Trophoblast cell (in vitro differentiated cells and primary cell): ENCODE measurements at regions not wholly inside any gene's neighbourhood (a gene's known extent, or its start where the extent isn't known, plus 50 kb on each side); places are given as distances from the start of the nearest gene placed in this dataset.

Experiments used
- DNase-seq, 2 donors: peaks; one replicate each; pipeline ENCODE4 v3.0.0-alpha.2; 2016
- H2AFZ ChIP-seq: 2 replicates; pipeline ENCODE4 v1.6.1; 2013; ENCODE audit warnings: low read length, moderate library complexity, mild to moderate bottlenecking; ENCODE audit not compliant: insufficient read depth, poor library complexity
- H2AK5ac ChIP-seq: 2 replicates; pipeline ENCODE4 v1.6.1; 2013; ENCODE audit warnings: mild to moderate bottlenecking, low read length
- H2BK120ac ChIP-seq: 2 replicates; pipeline ENCODE4 v1.6.1; 2013; ENCODE audit warnings: low read length, mild to moderate bottlenecking, moderate library complexity; ENCODE audit not compliant: insufficient read depth, poor library complexity
- H2BK12ac ChIP-seq: 2 replicates; pipeline ENCODE4 v1.6.1; 2013; ENCODE audit warnings: mild to moderate bottlenecking, low read length, moderate library complexity
- H2BK5ac ChIP-seq: 2 replicates; pipeline ENCODE4 v1.6.1; 2013; ENCODE audit warnings: low read length, low read depth, moderate library complexity, mild to moderate bottlenecking; ENCODE audit not compliant: poor library complexity
- H3K14ac ChIP-seq: 2 replicates; pipeline ENCODE4 v1.6.1; 2013; ENCODE audit warnings: mild to moderate bottlenecking, low read length
- H3K18ac ChIP-seq: 2 replicates; pipeline ENCODE4 v1.6.1; 2013; ENCODE audit warnings: mild to moderate bottlenecking, low read length
- H3K23ac ChIP-seq: 2 replicates; pipeline ENCODE4 v1.6.1; 2013; ENCODE audit warnings: low read length
- H3K27ac ChIP-seq: 2 replicates; pipeline ENCODE4 v1.5.1; 2013; ENCODE audit warnings: low read depth, mild to moderate bottlenecking, inconsistent platforms, low read length, moderate library complexity
- H3K27me3 ChIP-seq: 2 replicates; pipeline ENCODE4 v1.6.1; 2013; ENCODE audit warnings: inconsistent platforms, mild to moderate bottlenecking, low read length, moderate library complexity; ENCODE audit not compliant: insufficient read depth
- H3K36me3 ChIP-seq, 2 experiments: 1 replicate in 1 of 2; 2 replicates in 1 of 2; pipeline ENCODE4 v1.6.1; 2013; ENCODE audit warnings: low read length in 2 of 2, mild to moderate bottlenecking in 2 of 2, moderate library complexity in 1 of 2; ENCODE audit not compliant: insufficient read depth in 2 of 2, control insufficient read depth in 1 of 2
- H3K4ac ChIP-seq: 2 replicates; pipeline ENCODE4 v1.6.1; 2013; ENCODE audit warnings: low read depth, mild to moderate bottlenecking, low read length, moderate library complexity
- H3K4me1 ChIP-seq, 2 experiments: 1 replicate in 1 of 2; 2 replicates in 1 of 2; pipeline ENCODE4 v1.6.1; 2013; ENCODE audit warnings: low read length in 2 of 2, mild to moderate bottlenecking in 2 of 2, moderate library complexity in 1 of 2; ENCODE audit not compliant: insufficient read depth in 2 of 2, control insufficient read depth in 1 of 2
- H3K4me2 ChIP-seq: 2 replicates; pipeline ENCODE4 v1.6.1; 2013; ENCODE audit warnings: inconsistent platforms, mild to moderate bottlenecking, low read length, moderate library complexity
- H3K4me3 ChIP-seq: 2 replicates; pipeline ENCODE4 v1.5.1; 2013; ENCODE audit warnings: mild to moderate bottlenecking, low read depth, low read length, inconsistent platforms
- H3K79me1 ChIP-seq: one replicate; pipeline ENCODE4 v1.6.1; 2013; ENCODE audit warnings: low read length
- H3K79me2 ChIP-seq: 2 replicates; pipeline ENCODE4 v1.6.1; 2013; ENCODE audit warnings: low read length, mild to moderate bottlenecking; ENCODE audit not compliant: control insufficient read depth, insufficient read depth, poor library complexity
- H3K9ac ChIP-seq: 2 replicates; pipeline ENCODE4 v1.6.1; 2013; ENCODE audit warnings: mild to moderate bottlenecking, low read length
- H3K9me3 ChIP-seq: 2 replicates; pipeline ENCODE4 v1.6.1; 2013; ENCODE audit warnings: low read depth, mild to moderate bottlenecking, control low read depth, inconsistent platforms, low read length; ENCODE audit not compliant: insufficient read depth
- H4K12ac ChIP-seq: 2 replicates; pipeline ENCODE4 v1.6.1; 2013; ENCODE audit warnings: low read depth, mild to moderate bottlenecking, low read length, moderate library complexity
- H4K8ac ChIP-seq: 2 replicates; pipeline ENCODE4 v1.6.1; 2013; ENCODE audit warnings: low read depth, mild to moderate bottlenecking, low read length, moderate library complexity
- H4K91ac ChIP-seq: one replicate; pipeline ENCODE4 v1.6.1; 2013; ENCODE audit warnings: low read depth, mild to moderate bottlenecking, low read length, moderate library complexity
- WGBS: extraction: QIAGEN DNeasy Blood & Tissue Kit; methylation state at CpG from one replicate; pipeline ENCODE4 v1.1.7; 2013; ENCODE audit warnings: missing lambda C conversion rate; ENCODE audit not compliant: insufficient read length, insufficient coverage; ENCODE audit errors: extremely low coverage; 5-methylcytosine and 5-hydroxymethylcytosine counted together

- no peak overlapping the region for H2BK120ac ChIP-seq
- no peak overlapping the region for H4K91ac ChIP-seq
- H3K18ac ChIP-seq, result no peak overlapping the region
- no peak overlapping the region for H3K4me3 ChIP-seq
- peaks cover 3% of the 10 kb centered on the region for H3K27me3 ChIP-seq
- H2AK5ac ChIP-seq, result no peak overlapping the region
- no peak overlapping the region for H3K23ac ChIP-seq
- no peak overlapping the region for H3K4me2 ChIP-seq
- no peak overlapping the region for H2BK12ac ChIP-seq
- no peak for DNase-seq
- no peak overlapping the region for H4K8ac ChIP-seq
- H4K12ac ChIP-seq, result no peak overlapping the region
- no peak overlapping the region for H3K4ac ChIP-seq
- peaks cover 3% of the 10 kb centered on the region for H3K9me3 ChIP-seq
- H3K27ac ChIP-seq, result no peak overlapping the region
- no CpG with 5 or more reads among the region's 13 CpGs for WGBS
- H3K79me1 ChIP-seq, result no peaks in the 10 kb centered on the region
- no peaks in the 10 kb centered on the region for H3K79me2 ChIP-seq
- no peak overlapping the region for H2BK5ac ChIP-seq
- no peak overlapping the region for H3K9ac ChIP-seq
- no peaks in the 10 kb centered on the region for H3K36me3 ChIP-seq
- peaks cover 0 to 2% of the 10 kb centered on the region in 2 experiments for H3K4me1 ChIP-seq
- H3K14ac ChIP-seq, result no peak overlapping the region
- H2AFZ ChIP-seq, result no peak overlapping the region
Observed at GRCh38 chr1:29708796-29709703, 472.7 kb downstream of the PTPRU start.

GRCh38 chr1:29708381-29708780 lies 472.1 kb downstream of the PTPRU start:
- Histone ChIP-seq H3K4me3 (no peak overlapping the region), H4K91ac (no peak overlapping the region), H2BK12ac (no peak overlapping the region), H3K4me2 (no peak overlapping the region), H3K4ac (no peak overlapping the region), H2BK120ac (no peak overlapping the region), H3K36me3 (no peaks in the 10 kb centered on the region), H2AK5ac (no peak overlapping the region), H3K27me3 (peaks cover 3% of the 10 kb centered on the region), H3K23ac (no peak overlapping the region), H4K8ac (no peak overlapping the region), H3K9ac (no peak overlapping the region), H3K4me1 (peaks cover 0 to 2% of the 10 kb centered on the region in 2 experiments), H3K79me2 (no peaks in the 10 kb centered on the region), H3K18ac (no peak overlapping the region), H4K12ac (no peak overlapping the region), H3K14ac (no peak overlapping the region), H3K79me1 (no peaks in the 10 kb centered on the region), H3K9me3 (peaks cover 3% of the 10 kb centered on the region), H3K27ac (no peak overlapping the region), H2BK5ac (no peak overlapping the region), H2AFZ (no peak overlapping the region)
- no peak for DNase-seq
- WGBS, result no CpG with 5 or more reads among the region's 1 CpG

- Histone ChIP-seq H4K8ac (no peak overlapping the region), H3K36me3 (no peaks in the 10 kb centered on the region), H3K79me2 (no peaks in the 10 kb centered on the region), H3K79me1 (no peaks in the 10 kb centered on the region), H2BK5ac (no peak overlapping the region), H3K9ac (no peak overlapping the region), H3K27me3 (peaks cover 3% of the 10 kb centered on the region), H3K18ac (no peak overlapping the region), H3K4me3 (no peak overlapping the region), H4K91ac (no peak overlapping the region), H2BK120ac (no peak overlapping the region), H3K4ac (no peak overlapping the region), H2AK5ac (no peak overlapping the region), H3K9me3 (peaks cover 3% of the 10 kb centered on the region), H3K27ac (no peak overlapping the region), H4K12ac (no peak overlapping the region), H3K23ac (no peak overlapping the region), H2AFZ (no peak overlapping the region), H2BK12ac (no peak overlapping the region), H3K4me2 (no peak overlapping the region), H3K14ac (no peak overlapping the region), H3K4me1 (peaks cover 0 to 2% of the 10 kb centered on the region in 2 experiments)
- no peak for DNase-seq
- WGBS, result no CpG with 5 or more reads among the region's 9 CpGs
Observed at GRCh38 chr1:29707796-29708195, 471.5 kb downstream of the PTPRU start.

- Histone ChIP-seq H3K4me3 (no peak overlapping the region), H3K18ac (no peak overlapping the region), H3K79me2 (no peaks in the 10 kb centered on the region), H3K23ac (no peak overlapping the region), H3K9me3 (peaks cover 3% of the 10 kb centered on the region), H2AFZ (no peak overlapping the region), H2BK5ac (no peak overlapping the region), H3K14ac (no peak overlapping the region), H3K9ac (no peak overlapping the region), H3K4ac (no peak overlapping the region), H4K12ac (no peak overlapping the region), H3K4me2 (no peak overlapping the region), H4K8ac (no peak overlapping the region), H3K4me1 (peaks cover 0 to 2% of the 10 kb centered on the region in 2 experiments), H3K27me3 (peaks cover 3% of the 10 kb centered on the region), H3K27ac (no peak overlapping the region), H2AK5ac (no peak overlapping the region), H2BK120ac (no peak overlapping the region), H3K36me3 (no peaks in the 10 kb centered on the region), H2BK12ac (no peak overlapping the region), H4K91ac (no peak overlapping the region), H3K79me1 (no peaks in the 10 kb centered on the region)
- no peak for DNase-seq
- WGBS, result no CpG with 5 or more reads among the region's 28 CpGs
Observed at GRCh38 chr1:29706936-29707335, 470.6 kb downstream of the PTPRU start.
